Liver (tissue), 3 donors: ENCODE measurements at regions not wholly inside any gene's neighbourhood (a gene's known extent, or its start where the extent isn't known, plus 50 kb on each side); places are given as distances from the start of the nearest gene placed in this dataset.

ENCODE experiments used
- ATF3 ChIP-seq: IDR thresholded peaks from 2 replicates; pipeline ENCODE4 v1.6.1; 2016; ENCODE audit warnings: antibody characterized with exemption
- CTCF ChIP-seq: fragments of 150-350 bp; IDR thresholded peaks from 2 replicates; pipeline ENCODE4 v1.5.1; 2017; ENCODE audit warnings: improper control_type of control experiment, low read depth, low read length; ENCODE audit not compliant: missing input control
- EGR1 ChIP-seq, 2 donors: IDR thresholded peaks; 2 replicates each; pipeline ENCODE4 v1.6.1; 2016 to 2018; ENCODE audit warnings: antibody characterized with exemption in 2 of 2, low read depth in 2 of 2
- FOXA1 ChIP-seq: IDR thresholded peaks from 2 replicates; pipeline ENCODE4 v1.6.1; 2016; ENCODE audit warnings: antibody characterized with exemption
- GABPA ChIP-seq, 2 donors: IDR thresholded peaks in 1 of 2; conservative IDR thresholded peaks in 1 of 2; 2 replicates each; pipeline ENCODE4 v1.6.1; 2016; ENCODE audit warnings: antibody characterized with exemption in 2 of 2, mild to moderate bottlenecking in 1 of 2, moderate library complexity in 1 of 2
- HNF4G ChIP-seq: IDR thresholded peaks from 2 replicates; pipeline ENCODE4 v1.6.1; 2016; ENCODE audit warnings: antibody characterized with exemption
- JUND ChIP-seq, 2 donors: IDR thresholded peaks; 2 replicates each; pipeline ENCODE4 v1.6.1; 2016; ENCODE audit warnings: antibody characterized with exemption in 2 of 2
- RAD21 ChIP-seq, 2 donors: IDR thresholded peaks; 2 replicates each; pipeline ENCODE4 v1.6.1; 2016; ENCODE audit warnings: antibody characterized with exemption in 2 of 2, mild to moderate bottlenecking in 2 of 2
- RXRA ChIP-seq, 2 donors: IDR thresholded peaks; 2 replicates each; pipeline ENCODE4 v1.6.1; 2017 to 2018; ENCODE audit warnings: antibody characterized with exemption in 2 of 2, mild to moderate bottlenecking in 1 of 2
- SP1 ChIP-seq: IDR thresholded peaks from 2 replicates; pipeline ENCODE4 v1.6.1; 2018; ENCODE audit warnings: antibody characterized with exemption, mild to moderate bottlenecking
- YY1 ChIP-seq: IDR thresholded peaks from 2 replicates; pipeline ENCODE4 v1.6.1; 2016; ENCODE audit warnings: antibody characterized with exemption, mild to moderate bottlenecking
- ZBTB33 ChIP-seq: IDR thresholded peaks from 2 replicates; pipeline ENCODE4 v1.6.1; 2016; ENCODE audit warnings: antibody characterized with exemption
- TF ChIP-seq, protein P1 (sequence below): IDR thresholded peaks from 2 replicates; pipeline ENCODE4 v1.6.1; 2016; ENCODE audit warnings: antibody characterized with exemption
- donor health status: healthy.
- donor health status: healthy.

GRCh38 chr6:170464524-170464979 lies 88.6 kb downstream of the PSMB1 start:
- TF ChIP-seq FOXA1, result no peak
- no peak for TF ChIP-seq CTCF
- TF ChIP-seq, protein P1, sequence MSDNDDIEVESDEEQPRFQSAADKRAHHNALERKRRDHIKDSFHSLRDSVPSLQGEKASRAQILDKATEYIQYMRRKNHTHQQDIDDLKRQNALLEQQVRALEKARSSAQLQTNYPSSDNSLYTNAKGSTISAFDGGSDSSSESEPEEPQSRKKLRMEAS, result no peak
- no peak for TF ChIP-seq YY1
- no peak for TF ChIP-seq RAD21 (IDR thresholded peaks at IDR 0.05)
- TF ChIP-seq ATF3, result no peak
- no peak for TF ChIP-seq ZBTB33
- TF ChIP-seq GABPA (IDR thresholded peaks at IDR 0.05 in 1 of 2, conservative IDR thresholded peaks at IDR 0.05 in 1 of 2), result no peak
- no peak for TF ChIP-seq EGR1 (IDR thresholded peaks at IDR 0.05; ENCODE audit: low read depth in 2 of 2)
- no peak for TF ChIP-seq JUND (IDR thresholded peaks at IDR 0.05)
- no peak for TF ChIP-seq HNF4G
- no peak for TF ChIP-seq SP1
- TF ChIP-seq RXRA (IDR thresholded peaks at IDR 0.05), result no peak
